H1 (cell line): ENCODE measurements at regions not wholly inside any gene's neighbourhood (a gene's known extent, or its start where the extent isn't known, plus 50 kb on each side); places are given as distances from the start of the nearest gene placed in this dataset.

ENCODE experiments used
- BACH1 ChIP-seq: IDR thresholded peaks from 2 replicates; pipeline ENCODE4 v1.6.1; 2012; ENCODE audit warnings: low read length, improper control_type of control experiment
- GTF2F1 ChIP-seq: IDR thresholded peaks from 2 replicates; pipeline ENCODE4 v1.6.1; 2012; ENCODE audit warnings: low read depth, low read length, improper control_type of control experiment, borderline replicate concordance
- HDAC2 ChIP-seq, 2 experiments: fragments of 300-600 bp in 1 of 2; sonication (generic) in 1 of 2; IDR thresholded peaks; 2 replicates each; pipeline ENCODE4 v1.6.1; 2011 to 2012; ENCODE audit warnings: low read depth in 2 of 2, low read length in 2 of 2, mild to moderate bottlenecking in 2 of 2, moderate library complexity in 2 of 2, borderline replicate concordance in 1 of 2, inconsistent platforms in 1 of 2
- JUN ChIP-seq: IDR thresholded peaks from 2 replicates; pipeline ENCODE4 v1.6.1; 2011; ENCODE audit warnings: low read depth, mild to moderate bottlenecking, improper control_type of control experiment, low read length
- RAD21 ChIP-seq, 2 experiments: IDR thresholded peaks in 1 of 2; conservative IDR thresholded peaks in 1 of 2; 2 replicates each; pipeline ENCODE4 v1.6.1; 2011; ENCODE audit warnings: low read depth in 2 of 2, low read length in 2 of 2, improper control_type of control experiment in 1 of 2, inconsistent platforms in 1 of 2, mild to moderate bottlenecking in 1 of 2, moderate library complexity in 1 of 2
- SIRT6 ChIP-seq: IDR thresholded peaks from one replicate; pipeline ENCODE4 v1.7.1; 2012; ENCODE audit warnings: low read length, inconsistent platforms
- SP2 ChIP-seq: IDR thresholded peaks from 2 replicates; pipeline ENCODE4 v1.6.1; 2012; ENCODE audit warnings: mild to moderate bottlenecking, low read length, inconsistent platforms
- TF ChIP-seq, protein P1 (sequence below): IDR thresholded peaks from 2 replicates; pipeline ENCODE4 v1.6.1; 2012; ENCODE audit warnings: low read length, inconsistent platforms
- TF ChIP-seq, protein P2 (sequence below), 3 experiments: IDR thresholded peaks; 1 replicate in 2 of 3; 2 replicates in 1 of 3; pipeline versions ENCODE4 v1.5.1 to v1.6.1; 2011; ENCODE audit warnings: low read length in 3 of 3, mild to moderate bottlenecking in 3 of 3, inconsistent platforms in 2 of 3, low read depth in 1 of 3, moderate library complexity in 1 of 3; ENCODE audit not compliant: insufficient read depth in 1 of 3; ENCODE audit errors: control extremely low read depth in 1 of 3

GRCh38 chr11:106449763-106450162 lies 372.3 kb downstream of the AASDHPPT start:
- TF ChIP-seq, protein P1, sequence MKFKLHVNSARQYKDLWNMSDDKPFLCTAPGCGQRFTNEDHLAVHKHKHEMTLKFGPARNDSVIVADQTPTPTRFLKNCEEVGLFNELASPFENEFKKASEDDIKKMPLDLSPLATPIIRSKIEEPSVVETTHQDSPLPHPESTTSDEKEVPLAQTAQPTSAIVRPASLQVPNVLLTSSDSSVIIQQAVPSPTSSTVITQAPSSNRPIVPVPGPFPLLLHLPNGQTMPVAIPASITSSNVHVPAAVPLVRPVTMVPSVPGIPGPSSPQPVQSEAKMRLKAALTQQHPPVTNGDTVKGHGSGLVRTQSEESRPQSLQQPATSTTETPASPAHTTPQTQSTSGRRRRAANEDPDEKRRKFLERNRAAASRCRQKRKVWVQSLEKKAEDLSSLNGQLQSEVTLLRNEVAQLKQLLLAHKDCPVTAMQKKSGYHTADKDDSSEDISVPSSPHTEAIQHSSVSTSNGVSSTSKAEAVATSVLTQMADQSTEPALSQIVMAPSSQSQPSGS: no peak
- TF ChIP-seq, protein P2, sequence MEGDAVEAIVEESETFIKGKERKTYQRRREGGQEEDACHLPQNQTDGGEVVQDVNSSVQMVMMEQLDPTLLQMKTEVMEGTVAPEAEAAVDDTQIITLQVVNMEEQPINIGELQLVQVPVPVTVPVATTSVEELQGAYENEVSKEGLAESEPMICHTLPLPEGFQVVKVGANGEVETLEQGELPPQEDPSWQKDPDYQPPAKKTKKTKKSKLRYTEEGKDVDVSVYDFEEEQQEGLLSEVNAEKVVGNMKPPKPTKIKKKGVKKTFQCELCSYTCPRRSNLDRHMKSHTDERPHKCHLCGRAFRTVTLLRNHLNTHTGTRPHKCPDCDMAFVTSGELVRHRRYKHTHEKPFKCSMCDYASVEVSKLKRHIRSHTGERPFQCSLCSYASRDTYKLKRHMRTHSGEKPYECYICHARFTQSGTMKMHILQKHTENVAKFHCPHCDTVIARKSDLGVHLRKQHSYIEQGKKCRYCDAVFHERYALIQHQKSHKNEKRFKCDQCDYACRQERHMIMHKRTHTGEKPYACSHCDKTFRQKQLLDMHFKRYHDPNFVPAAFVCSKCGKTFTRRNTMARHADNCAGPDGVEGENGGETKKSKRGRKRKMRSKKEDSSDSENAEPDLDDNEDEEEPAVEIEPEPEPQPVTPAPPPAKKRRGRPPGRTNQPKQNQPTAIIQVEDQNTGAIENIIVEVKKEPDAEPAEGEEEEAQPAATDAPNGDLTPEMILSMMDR (IDR thresholded peaks at IDR 0.05; ENCODE audit: control extremely low read depth in 1 of 3, insufficient read depth in 1 of 3, low read depth in 1 of 3, low read length in 3 of 3): no peak
- no peak for TF ChIP-seq SP2
- TF ChIP-seq JUN: no peak
- no peak for TF ChIP-seq HDAC2 (IDR thresholded peaks at IDR 0.05; ENCODE audit: borderline replicate concordance in 1 of 2, low read depth in 2 of 2, low read length in 2 of 2)
- no peak for TF ChIP-seq RAD21 (IDR thresholded peaks at IDR 0.05 in 1 of 2, conservative IDR thresholded peaks at IDR 0.05 in 1 of 2; ENCODE audit: low read depth in 2 of 2, low read length in 2 of 2)
- TF ChIP-seq SIRT6: no peak
- TF ChIP-seq BACH1: no peak
- no peak for TF ChIP-seq GTF2F1
